ENCODE measurements at regions not wholly inside any gene's neighbourhood (a gene's known extent, or its start where the extent isn't known, plus 50 kb on each side); places are given as distances from the start of the nearest gene placed in this dataset.

- H3K27me3 ChIP-seq (ENCODE audit: insufficient read depth, low read length), result no peaks in the 10 kb centered on the region
- H3K36me3 ChIP-seq (ENCODE audit: insufficient read depth, low read length), result no peaks in the 10 kb centered on the region
- H2AFZ ChIP-seq (ENCODE audit: low read length), result peak overlapping the region; percentile 89
- H3F3A ChIP-seq (ENCODE audit: insufficient read depth, low read length), result no peaks in the 10 kb centered on the region
- H3K9me3 ChIP-seq (ENCODE audit: low read length), result no peaks in the 10 kb centered on the region
- TF ChIP-seq EZH2 (IDR thresholded peaks at IDR 0.05; ENCODE audit: borderline replicate concordance, low read length), result no peak
- TF ChIP-seq, protein P1, sequence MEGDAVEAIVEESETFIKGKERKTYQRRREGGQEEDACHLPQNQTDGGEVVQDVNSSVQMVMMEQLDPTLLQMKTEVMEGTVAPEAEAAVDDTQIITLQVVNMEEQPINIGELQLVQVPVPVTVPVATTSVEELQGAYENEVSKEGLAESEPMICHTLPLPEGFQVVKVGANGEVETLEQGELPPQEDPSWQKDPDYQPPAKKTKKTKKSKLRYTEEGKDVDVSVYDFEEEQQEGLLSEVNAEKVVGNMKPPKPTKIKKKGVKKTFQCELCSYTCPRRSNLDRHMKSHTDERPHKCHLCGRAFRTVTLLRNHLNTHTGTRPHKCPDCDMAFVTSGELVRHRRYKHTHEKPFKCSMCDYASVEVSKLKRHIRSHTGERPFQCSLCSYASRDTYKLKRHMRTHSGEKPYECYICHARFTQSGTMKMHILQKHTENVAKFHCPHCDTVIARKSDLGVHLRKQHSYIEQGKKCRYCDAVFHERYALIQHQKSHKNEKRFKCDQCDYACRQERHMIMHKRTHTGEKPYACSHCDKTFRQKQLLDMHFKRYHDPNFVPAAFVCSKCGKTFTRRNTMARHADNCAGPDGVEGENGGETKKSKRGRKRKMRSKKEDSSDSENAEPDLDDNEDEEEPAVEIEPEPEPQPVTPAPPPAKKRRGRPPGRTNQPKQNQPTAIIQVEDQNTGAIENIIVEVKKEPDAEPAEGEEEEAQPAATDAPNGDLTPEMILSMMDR (IDR thresholded peaks at IDR 0.05; ENCODE audit: low read length), result no peak
- peaks cover 34% of the 10 kb centered on the region for H3K4me1 ChIP-seq (ENCODE audit: insufficient read depth, low read length, severe bottlenecking)
- H3K9ac ChIP-seq (ENCODE audit: low read length), result no peak overlapping the region
- peak overlapping the region; percentile 10; the same call in 1 of the 2 replicates for H3K4me2 ChIP-seq (ENCODE audit: low read length)
- H3K79me2 ChIP-seq (ENCODE audit: insufficient read depth, low read length), result no peaks in the 10 kb centered on the region
- H3K27ac ChIP-seq (ENCODE audit: low read depth, low read length, poor library complexity, severe bottlenecking), result peak overlapping the region; percentile 47
- H4K20me1 ChIP-seq (ENCODE audit: insufficient read depth, low read length), result no peaks in the 10 kb centered on the region
- H3K9me2 ChIP-seq (ENCODE audit: low read depth, low read length), result no peaks in the 10 kb centered on the region
- no peak overlapping the region for H3K4me3 ChIP-seq (ENCODE audit: low read depth, low read length, poor library complexity, severe bottlenecking)
Observed at GRCh38 chr2:230643576-230644291, 68.9 kb upstream of the CAB39 start.

DNA sequence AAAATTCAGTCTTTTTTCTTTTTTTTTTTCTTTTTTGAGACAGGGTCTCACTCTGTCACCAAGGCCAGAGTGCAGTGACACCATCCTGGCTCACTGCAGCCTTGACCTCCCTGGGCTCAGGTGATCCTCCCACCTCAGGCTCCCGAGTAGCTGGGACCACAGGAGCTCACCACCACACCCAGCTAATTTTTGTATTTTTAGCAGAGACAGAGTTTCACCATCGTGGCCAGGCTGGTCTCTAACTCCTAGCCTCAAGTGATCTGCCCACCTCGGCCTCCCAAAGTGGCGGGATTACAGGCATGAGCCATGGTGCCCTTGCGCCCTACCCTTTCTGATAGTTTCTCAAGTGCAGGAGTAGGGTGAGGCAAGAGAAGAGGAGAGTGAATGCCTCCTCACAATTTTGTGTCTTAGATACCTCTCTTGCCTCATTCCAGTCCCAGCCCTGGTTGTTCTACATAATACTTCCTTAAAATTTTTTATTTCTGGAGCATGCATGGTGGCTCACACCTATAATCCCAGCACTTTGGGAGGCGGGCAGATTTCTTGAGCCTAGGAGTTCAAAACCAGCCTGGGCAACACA lies 68.2 kb upstream of the CAB39 start:
- Histone ChIP-seq H2AFZ (ENCODE audit: low read length) (peak overlapping the region; percentile 89), H3K9me3 (ENCODE audit: low read length) (no peaks in the 10 kb centered on the region), H3F3A (ENCODE audit: insufficient read depth, low read length) (no peaks in the 10 kb centered on the region), H3K4me2 (ENCODE audit: low read length) (no peak overlapping the region; the same call in 1 of the 2 replicates), H3K4me3 (ENCODE audit: low read depth, low read length, poor library complexity, severe bottlenecking) (no peak overlapping the region), H3K27ac (ENCODE audit: low read depth, low read length, poor library complexity, severe bottlenecking) (peak overlapping the region; percentile 47), H3K36me3 (ENCODE audit: insufficient read depth, low read length) (no peaks in the 10 kb centered on the region), H3K9me2 (ENCODE audit: low read depth, low read length) (no peaks in the 10 kb centered on the region), H3K9ac (ENCODE audit: low read length) (no peak overlapping the region), H3K79me2 (ENCODE audit: insufficient read depth, low read length) (no peaks in the 10 kb centered on the region), H3K4me1 (ENCODE audit: insufficient read depth, low read length, severe bottlenecking) (peaks cover 34% of the 10 kb centered on the region), H4K20me1 (ENCODE audit: insufficient read depth, low read length) (no peaks in the 10 kb centered on the region), H3K27me3 (ENCODE audit: insufficient read depth, low read length) (no peaks in the 10 kb centered on the region)
- TF ChIP-seq, protein P1 (IDR thresholded peaks at IDR 0.05; ENCODE audit: low read length), result no peak
- TF ChIP-seq EZH2 (IDR thresholded peaks at IDR 0.05; ENCODE audit: borderline replicate concordance, low read length), result no peak

GRCh38 chr2:230648356-230648755 lies 64.3 kb upstream of the CAB39 start:
- Histone ChIP-seq H3K9me3 (ENCODE audit: low read length) (no peaks in the 10 kb centered on the region), H3K4me3 (ENCODE audit: low read depth, low read length, poor library complexity, severe bottlenecking) (no peak overlapping the region), H3K4me2 (ENCODE audit: low read length) (no peak overlapping the region), H3F3A (ENCODE audit: insufficient read depth, low read length) (no peaks in the 10 kb centered on the region), H2AFZ (ENCODE audit: low read length) (no peak overlapping the region), H3K27ac (ENCODE audit: low read depth, low read length, poor library complexity, severe bottlenecking) (no peak overlapping the region), H3K27me3 (ENCODE audit: insufficient read depth, low read length) (no peaks in the 10 kb centered on the region), H3K36me3 (ENCODE audit: insufficient read depth, low read length) (no peaks in the 10 kb centered on the region), H4K20me1 (ENCODE audit: insufficient read depth, low read length) (no peaks in the 10 kb centered on the region), H3K9ac (ENCODE audit: low read length) (no peak overlapping the region), H3K4me1 (ENCODE audit: insufficient read depth, low read length, severe bottlenecking) (peaks cover 21% of the 10 kb centered on the region), H3K9me2 (ENCODE audit: low read depth, low read length) (no peaks in the 10 kb centered on the region), H3K79me2 (ENCODE audit: insufficient read depth, low read length) (no peaks in the 10 kb centered on the region)
- no peak for TF ChIP-seq EZH2 (IDR thresholded peaks at IDR 0.05; ENCODE audit: borderline replicate concordance, low read length)
- TF ChIP-seq, protein P1 (IDR thresholded peaks at IDR 0.05; ENCODE audit: low read length), result no peak
